ENCODE measurements at regions not wholly inside any gene's neighbourhood (a gene's known extent, or its start where the extent isn't known, plus 50 kb on each side); places are given as distances from the start of the nearest gene placed in this dataset.

GRCh38 chr17:34800661-34801060 is 160.6 kb downstream of the CCT6B start:
- TF ChIP-seq CTCF (conservative IDR thresholded peaks at IDR 0.05 in 1 of 2, IDR thresholded peaks at IDR 0.05 in 1 of 2; ENCODE audit: low read depth in 1 of 2, low read length in 2 of 2): no peak
- TF ChIP-seq EZH2 (IDR thresholded peaks at IDR 0.05; ENCODE audit: low read length, missing control alignments): no peak

All from fibroblast of lung (primary cell).